NT2/D1 (cell line): ENCODE measurements at regions not wholly inside any gene's neighbourhood (a gene's known extent, or its start where the extent isn't known, plus 50 kb on each side); places are given as distances from the start of the nearest gene placed in this dataset.
"Not testable (repeated sequence)": the region's sequence is repeated elsewhere in the genome, so short reads cannot be mapped to it uniquely, and the experiment has no call there.

Source experiments
- DNase-seq: peaks from one replicate; pipeline ENCODE4 v3.0.0-alpha.2; 2011; ENCODE audit warnings: low read depth, low spot score
- H3K27me3 ChIP-seq: 2 replicates; pipeline ENCODE4 v1.6.0; 2011; ENCODE audit warnings: mild to moderate bottlenecking; ENCODE audit not compliant: insufficient read length, insufficient read depth
- H3K36me3 ChIP-seq: 2 replicates; pipeline ENCODE4 v1.6.1; 2011; ENCODE audit warnings: mild to moderate bottlenecking, low read length, mixed read lengths; ENCODE audit not compliant: insufficient read depth, insufficient read length
- H3K4me1 ChIP-seq: 2 replicates; pipeline ENCODE4 v1.5.1; 2011; ENCODE audit not compliant: insufficient read depth, insufficient read length
- H3K4me3 ChIP-seq: 2 replicates; pipeline ENCODE4 v1.5.1; 2011; ENCODE audit warnings: low read depth; ENCODE audit not compliant: insufficient read length
- H3K9ac ChIP-seq: 2 replicates; pipeline ENCODE4 v1.6.0; 2011; ENCODE audit warnings: low read depth; ENCODE audit not compliant: insufficient read length
- H3K9me3 ChIP-seq: 2 replicates; pipeline ENCODE4 v1.5.1; 2011; ENCODE audit warnings: mild to moderate bottlenecking, low read length; ENCODE audit not compliant: insufficient read depth
- SUZ12 ChIP-seq: IDR thresholded peaks from 2 replicates; pipeline ENCODE4 v1.6.1; 2011; ENCODE audit not compliant: insufficient read length, insufficient read depth; ENCODE audit errors: extremely low read depth
- YY1 ChIP-seq: IDR thresholded peaks from 2 replicates; pipeline ENCODE4 v1.6.1; 2011; ENCODE audit not compliant: insufficient read length, insufficient read depth
- ZNF274 ChIP-seq: IDR thresholded peaks from 2 replicates; pipeline ENCODE4 v1.6.1; 2011; ENCODE audit warnings: mild to moderate bottlenecking, low read depth, low read length

GRCh38 chr22:27075028-27075678 is 417.8 kb downstream of the MIAT start:
- no peak for TF ChIP-seq ZNF274
- no peak for TF ChIP-seq SUZ12
- no peak for TF ChIP-seq YY1
- Histone ChIP-seq H3K27me3 (peaks cover 28% of the 10 kb centered on the region), H3K36me3 (no peaks in the 10 kb centered on the region), H3K4me3 (no peak overlapping the region), H3K9me3 (no peaks in the 10 kb centered on the region), H3K9ac (no peak overlapping the region), H3K4me1 (no peaks in the 10 kb centered on the region)
- no peak for DNase-seq

GRCh38 chr22:27075891-27076290 is 418.5 kb downstream of the MIAT start:
- no peak overlapping the region for H3K4me3 ChIP-seq
- no peak for DNase-seq
- H3K27me3 ChIP-seq = peaks cover 28% of the 10 kb centered on the region
- TF ChIP-seq ZNF274 = no peak
- TF ChIP-seq YY1 = no peak
- TF ChIP-seq SUZ12 = no peak
- H3K9ac ChIP-seq = no peak overlapping the region
- no peaks in the 10 kb centered on the region for H3K36me3 ChIP-seq
- H3K4me1 ChIP-seq = no peaks in the 10 kb centered on the region
- H3K9me3 ChIP-seq = no peaks in the 10 kb centered on the region

- DNase-seq, H3K4me3 ChIP-seq, H3K36me3 ChIP-seq, H3K9ac ChIP-seq, H3K9me3 ChIP-seq, H3K4me1 ChIP-seq: not testable (repeated sequence)
- H3K27me3 ChIP-seq = peaks cover 28% of the 10 kb centered on the region
Observed at GRCh38 chr22:27078064-27078463, 420.7 kb downstream of the MIAT start.

GRCh38 chr22:27080036-27080578 is 422.7 kb downstream of the MIAT start:
- DNase-seq = no peak
- no peaks in the 10 kb centered on the region for H3K36me3 ChIP-seq
- no peaks in the 10 kb centered on the region for H3K4me1 ChIP-seq
- H3K27me3 ChIP-seq = peaks cover 23% of the 10 kb centered on the region
- no peak overlapping the region for H3K9ac ChIP-seq
- no peaks in the 10 kb centered on the region for H3K9me3 ChIP-seq
- H3K4me3 ChIP-seq = no peak overlapping the region
- TF ChIP-seq ZNF274 = no peak
- TF ChIP-seq SUZ12 = no peak
- TF ChIP-seq YY1 = no peak

GRCh38 chr22:27080863-27081262 is 423.5 kb downstream of the MIAT start:
- H3K4me1 ChIP-seq = peaks cover 4% of the 10 kb centered on the region
- no peaks in the 10 kb centered on the region for H3K36me3 ChIP-seq
- TF ChIP-seq SUZ12 (no peak), YY1 (no peak), ZNF274 (no peak)
- H3K27me3 ChIP-seq = peaks cover 17% of the 10 kb centered on the region
- no peaks in the 10 kb centered on the region for H3K9me3 ChIP-seq
- no peak overlapping the region for H3K4me3 ChIP-seq
- no peak for DNase-seq
- no peak overlapping the region for H3K9ac ChIP-seq

GRCh38 chr22:27083610-27084009 is 426.2 kb downstream of the MIAT start:
- H3K4me1 ChIP-seq = peaks cover 7% of the 10 kb centered on the region
- no peaks in the 10 kb centered on the region for H3K27me3 ChIP-seq
- H3K9me3 ChIP-seq = no peaks in the 10 kb centered on the region
- TF ChIP-seq SUZ12 (no peak), YY1 (no peak), ZNF274 (no peak)
- no peaks in the 10 kb centered on the region for H3K36me3 ChIP-seq
- H3K4me3 ChIP-seq = no peak overlapping the region
- H3K9ac ChIP-seq = no peak overlapping the region
- DNase-seq = no peak

- TF ChIP-seq SUZ12 (no peak), YY1 (no peak), ZNF274 (no peak)
- Histone ChIP-seq H3K9me3 (no peaks in the 10 kb centered on the region), H3K9ac (no peak overlapping the region), H3K4me3 (no peak overlapping the region), H3K4me1 (peaks cover 7% of the 10 kb centered on the region), H3K36me3 (no peaks in the 10 kb centered on the region), H3K27me3 (no peaks in the 10 kb centered on the region)
- DNase-seq = no peak
Observed at GRCh38 chr22:27084130-27084529, 426.7 kb downstream of the MIAT start.
